Nephron progenitor cell (in vitro differentiated cells): ENCODE measurements at regions not wholly inside any gene's neighbourhood (a gene's known extent, or its start where the extent isn't known, plus 50 kb on each side); places are given as distances from the start of the nearest gene placed in this dataset.
"Not testable (repeated sequence)": the region's sequence is repeated elsewhere in the genome, so short reads cannot be mapped to it uniquely, and the experiment has no call there.

Source experiments
- DNase-seq: peaks from one replicate; pipeline ENCODE4 v3.0.0; 2021
- H3K27ac Mint-ChIP-seq: 2 replicates; pipeline ENCODE4 v1.8.0; 2021; ENCODE audit warnings: mild to moderate bottlenecking, moderate library complexity, mixed read lengths
- H3K27me3 Mint-ChIP-seq: 2 replicates; pipeline ENCODE4 v1.8.0; 2021; ENCODE audit warnings: mild to moderate bottlenecking, low read depth, mixed read lengths; ENCODE audit not compliant: poor library complexity
- H3K36me3 Mint-ChIP-seq: 2 replicates; pipeline ENCODE4 v1.8.0; 2021; ENCODE audit warnings: low read depth, mixed read lengths
- H3K4me1 Mint-ChIP-seq: 2 replicates; pipeline ENCODE4 v1.8.0; 2021; ENCODE audit warnings: mixed read lengths
- H3K4me3 Mint-ChIP-seq: 2 replicates; pipeline ENCODE4 v1.8.0; 2021; ENCODE audit warnings: mild to moderate bottlenecking, moderate library complexity, mixed read lengths
- H3K9me3 Mint-ChIP-seq: 2 replicates; pipeline ENCODE4 v1.8.0; 2021; ENCODE audit warnings: mild to moderate bottlenecking, moderate library complexity, mixed read lengths
- CTCF ChIP-seq: fragments of 200-600 bp; sonication (generic); IDR thresholded peaks from 2 replicates; pipeline ENCODE4 v1.5.0; 2021; ENCODE audit warnings: antibody characterized with exemption

DNA sequence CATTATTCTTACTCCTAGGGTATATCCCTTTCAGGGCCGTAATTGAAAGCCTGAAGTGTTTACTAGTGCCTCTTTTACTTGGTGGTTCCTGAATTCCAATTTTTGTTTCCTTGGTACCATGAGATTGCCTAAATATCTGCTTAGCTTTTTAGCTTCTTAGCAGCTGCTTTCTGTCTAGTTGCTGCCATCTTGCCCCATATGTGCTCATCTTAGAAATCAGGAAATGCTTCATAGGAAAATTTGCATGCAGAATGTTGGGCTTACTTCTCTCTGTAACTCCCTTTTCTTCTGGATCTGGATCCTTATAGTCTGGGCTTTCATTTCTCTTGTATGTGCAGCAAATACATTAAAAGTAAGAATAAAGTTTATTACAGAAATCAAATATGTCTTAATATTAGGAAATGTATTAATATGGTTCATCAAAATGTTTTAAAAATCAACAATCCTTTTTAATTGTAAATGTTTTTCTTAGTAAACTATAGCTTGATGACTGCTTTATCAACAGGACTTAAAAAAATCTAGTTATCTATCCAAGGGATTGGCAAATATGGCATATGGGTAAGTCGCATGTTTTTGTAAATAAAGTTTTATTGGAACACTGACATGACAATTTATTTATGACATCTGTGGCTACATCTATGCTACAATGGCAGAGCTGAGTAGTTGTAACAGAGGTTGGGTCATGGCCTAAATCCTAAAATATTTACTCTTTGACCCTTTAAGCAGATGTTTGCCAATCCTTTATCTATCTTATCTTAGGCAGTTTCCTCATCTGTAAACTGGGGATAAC lies 73.5 kb upstream of the CDK6 start:
- no peak for DNase-seq
- Mint-ChIP-seq H3K36me3 (no peaks in the 10 kb centered on the region), H3K27ac (no peak overlapping the region), H3K27me3 (no peaks in the 10 kb centered on the region), H3K4me1 (no peaks in the 10 kb centered on the region), H3K4me3 (no peak overlapping the region), H3K9me3 (no peaks in the 10 kb centered on the region)
- TF ChIP-seq CTCF: no peak

- Mint-ChIP-seq H3K27ac (no peak overlapping the region), H3K27me3 (no peaks in the 10 kb centered on the region), H3K4me3 (no peak overlapping the region), H3K4me1 (no peaks in the 10 kb centered on the region), H3K36me3 (no peaks in the 10 kb centered on the region), H3K9me3 (peaks cover 3% of the 10 kb centered on the region)
- no peak for TF ChIP-seq CTCF
- DNase-seq: no peak
Observed at GRCh38 chr7:92904244-92905131, 68.1 kb upstream of the CDK6 start.

GRCh38 chr7:92898798-92899197 lies 62.4 kb upstream of the CDK6 start:
- Mint-ChIP-seq H3K4me3 (no peak overlapping the region), H3K27ac (no peak overlapping the region), H3K4me1 (no peaks in the 10 kb centered on the region), H3K27me3 (no peaks in the 10 kb centered on the region), H3K9me3 (peaks cover 58% of the 10 kb centered on the region), H3K36me3 (peaks cover 24% of the 10 kb centered on the region)
- DNase-seq: no peak
- TF ChIP-seq CTCF: no peak

DNA sequence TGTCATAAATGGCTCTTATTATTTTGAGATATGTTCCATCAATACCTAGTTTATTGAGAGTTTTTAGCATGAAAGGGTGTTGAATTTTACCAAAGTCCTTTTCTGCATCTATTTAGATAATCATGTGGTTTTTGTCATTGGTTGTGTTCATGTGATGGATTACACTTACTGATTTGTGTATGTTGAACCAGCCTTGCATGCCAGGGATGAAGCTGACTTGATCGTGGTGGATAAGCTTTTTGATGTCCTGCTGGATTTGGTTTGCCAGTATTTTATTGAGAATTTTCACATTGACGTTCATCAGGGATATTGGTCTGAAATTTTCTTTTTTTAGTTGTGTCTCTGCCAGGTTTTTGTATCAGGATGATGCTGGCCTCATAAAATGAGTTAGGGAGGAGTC lies 58.5 kb upstream of the CDK6 start:
- not testable (repeated sequence) for H3K4me3 Mint-ChIP-seq, H3K27me3 Mint-ChIP-seq, H3K4me1 Mint-ChIP-seq, H3K27ac Mint-ChIP-seq, DNase-seq
- H3K36me3 Mint-ChIP-seq: peaks cover 24% of the 10 kb centered on the region
- H3K9me3 Mint-ChIP-seq: peaks cover 67% of the 10 kb centered on the region

DNA sequence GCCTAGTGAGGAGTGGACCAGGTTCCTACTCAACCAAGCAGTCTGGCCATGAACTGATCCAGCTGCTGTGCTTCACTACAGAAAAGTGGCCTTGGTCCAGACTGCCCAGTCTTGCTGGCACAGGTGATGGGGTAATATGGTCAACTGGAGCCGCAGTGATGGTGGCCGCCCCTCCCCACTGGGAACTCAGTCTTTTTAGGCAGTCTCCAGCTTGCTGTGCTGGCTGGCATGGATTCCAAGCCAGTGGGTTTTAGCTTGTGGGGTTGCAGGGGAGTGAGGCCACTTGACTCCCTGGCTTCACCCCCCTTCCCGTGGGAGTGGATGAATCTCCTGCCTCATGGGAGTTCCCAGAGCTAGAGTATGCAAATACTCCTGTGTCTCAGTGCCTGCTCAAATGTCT lies 52.7 kb upstream of the CDK6 start:
- no peak for DNase-seq
- TF ChIP-seq CTCF: no peak
- Mint-ChIP-seq H3K4me1 (no peaks in the 10 kb centered on the region), H3K9me3 (peaks cover 31% of the 10 kb centered on the region), H3K27me3 (peaks cover 11% of the 10 kb centered on the region), H3K27ac (no peak overlapping the region), H3K4me3 (no peak overlapping the region), H3K36me3 (no peaks in the 10 kb centered on the region)
